ENCODE measurements at regions not wholly inside any gene's neighbourhood (a gene's known extent, or its start where the extent isn't known, plus 50 kb on each side); places are given as distances from the start of the nearest gene placed in this dataset.
"Not testable (repeated sequence)": the region's sequence is repeated elsewhere in the genome, so short reads cannot be mapped to it uniquely, and the experiment has no call there.

DNA sequence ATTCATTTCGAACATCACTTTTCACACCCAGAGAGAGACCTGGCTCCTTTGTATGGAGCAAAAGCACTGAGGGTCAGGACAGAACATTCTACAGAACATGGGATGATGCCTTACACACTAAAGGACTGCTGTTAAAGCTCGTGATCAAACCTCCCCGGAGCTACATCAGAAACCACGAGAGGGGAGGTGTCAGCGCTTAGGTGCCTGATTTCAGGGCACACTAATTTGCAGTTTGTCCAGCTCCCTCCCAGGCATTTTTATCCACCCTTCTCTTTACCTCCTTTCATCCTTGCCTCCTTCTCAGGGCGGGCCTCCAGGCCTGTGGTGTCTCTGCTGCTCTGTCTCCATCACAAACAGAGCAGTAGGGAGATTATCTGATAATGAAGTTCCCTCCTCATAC lies 127.5 kb downstream of the VPREB1 start:
- DNase-seq (ENCODE audit: low read depth in 2 of 2): no peak

DNA sequence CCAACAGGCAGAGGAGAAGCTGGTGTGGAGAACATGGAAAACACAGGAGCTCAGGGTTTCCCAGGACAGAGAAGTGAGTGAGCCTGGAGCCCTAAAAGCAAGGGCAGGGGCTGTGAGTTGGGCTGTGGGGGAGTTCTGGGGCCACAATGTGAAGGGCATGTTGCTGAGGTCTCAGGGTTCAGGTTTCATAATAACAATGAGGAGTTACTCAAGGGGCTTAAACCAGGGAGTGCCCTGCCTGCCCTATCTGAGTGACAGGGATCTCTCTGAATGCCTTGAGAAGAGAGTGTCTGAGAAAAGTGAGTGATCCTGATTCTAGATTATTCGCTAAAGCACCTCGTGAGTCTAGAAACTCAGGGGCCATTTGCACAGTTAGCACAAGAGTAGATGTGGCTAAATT lies 129.6 kb downstream of the VPREB1 start:
- no peak for DNase-seq (ENCODE audit: low read depth in 2 of 2)

GRCh38 chr22:22374579-22374978 lies 130.0 kb downstream of the VPREB1 start:
- DNase-seq (ENCODE audit: low read depth in 2 of 2): no peak

DNA sequence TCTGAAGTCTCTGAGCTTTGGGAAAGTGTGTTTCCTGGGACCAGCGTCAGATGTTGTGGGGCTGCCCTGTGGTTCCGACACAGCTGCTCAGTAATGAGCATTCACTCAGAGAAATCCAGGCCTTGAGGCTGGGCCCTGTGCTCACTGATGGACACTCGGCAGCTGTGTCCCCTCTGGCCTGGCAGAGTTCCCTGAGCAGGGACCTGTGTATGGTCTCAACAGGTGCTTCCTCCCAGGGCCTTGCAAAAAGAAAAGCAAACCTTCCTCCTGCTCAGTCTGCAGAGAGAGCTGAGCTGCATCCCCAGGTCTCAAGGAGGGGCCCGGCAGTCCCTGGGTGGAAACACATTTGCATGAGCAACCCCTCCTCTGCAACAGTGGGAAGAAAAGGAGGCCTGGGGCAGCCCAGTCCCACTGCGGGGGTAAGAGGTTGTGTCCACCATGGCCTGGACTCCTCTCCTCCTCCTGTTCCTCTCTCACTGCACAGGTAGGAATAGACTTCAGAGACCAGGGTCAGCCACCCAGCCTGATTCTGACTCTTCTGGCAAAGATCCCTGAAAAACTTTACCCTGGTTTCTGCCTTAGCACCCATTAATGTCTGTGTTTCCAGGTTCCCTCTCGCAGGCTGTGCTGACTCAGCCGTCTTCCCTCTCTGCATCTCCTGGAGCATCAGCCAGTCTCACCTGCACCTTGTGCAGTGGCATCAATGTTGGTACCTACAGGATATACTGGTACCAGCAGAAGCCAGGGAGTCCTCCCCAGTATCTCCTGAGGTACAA lies 131.2 kb downstream of the VPREB1 start:
- no peak for DNase-seq (ENCODE audit: low read depth in 2 of 2)

DNA sequence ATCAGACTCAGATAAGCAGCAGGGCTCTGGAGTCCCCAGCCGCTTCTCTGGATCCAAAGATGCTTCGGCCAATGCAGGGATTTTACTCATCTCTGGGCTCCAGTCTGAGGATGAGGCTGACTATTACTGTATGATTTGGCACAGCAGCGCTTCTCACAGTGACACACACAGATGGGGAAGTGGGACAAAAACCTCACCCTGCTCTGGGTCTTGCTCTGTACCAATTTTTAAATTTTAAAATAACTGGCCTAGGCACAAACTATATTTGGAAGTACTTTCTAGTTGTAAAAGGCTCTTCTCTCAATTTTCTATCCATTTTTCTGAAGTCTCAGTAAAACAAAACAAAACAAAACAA lies 131.7 kb downstream of the VPREB1 start:
- DNase-seq (ENCODE audit: low read depth in 2 of 2): no peak

- not testable (repeated sequence) for DNase-seq (ENCODE audit: low read depth in 2 of 2)
These were observed 131.7 kb downstream of the ZNF280B start for GRCh38 chr22:22376884-22377283.

- DNase-seq (ENCODE audit: low read depth in 2 of 2): no peak
These were observed 131.2 kb downstream of the ZNF280B start for GRCh38 chr22:22377335-22377734.

DNA sequence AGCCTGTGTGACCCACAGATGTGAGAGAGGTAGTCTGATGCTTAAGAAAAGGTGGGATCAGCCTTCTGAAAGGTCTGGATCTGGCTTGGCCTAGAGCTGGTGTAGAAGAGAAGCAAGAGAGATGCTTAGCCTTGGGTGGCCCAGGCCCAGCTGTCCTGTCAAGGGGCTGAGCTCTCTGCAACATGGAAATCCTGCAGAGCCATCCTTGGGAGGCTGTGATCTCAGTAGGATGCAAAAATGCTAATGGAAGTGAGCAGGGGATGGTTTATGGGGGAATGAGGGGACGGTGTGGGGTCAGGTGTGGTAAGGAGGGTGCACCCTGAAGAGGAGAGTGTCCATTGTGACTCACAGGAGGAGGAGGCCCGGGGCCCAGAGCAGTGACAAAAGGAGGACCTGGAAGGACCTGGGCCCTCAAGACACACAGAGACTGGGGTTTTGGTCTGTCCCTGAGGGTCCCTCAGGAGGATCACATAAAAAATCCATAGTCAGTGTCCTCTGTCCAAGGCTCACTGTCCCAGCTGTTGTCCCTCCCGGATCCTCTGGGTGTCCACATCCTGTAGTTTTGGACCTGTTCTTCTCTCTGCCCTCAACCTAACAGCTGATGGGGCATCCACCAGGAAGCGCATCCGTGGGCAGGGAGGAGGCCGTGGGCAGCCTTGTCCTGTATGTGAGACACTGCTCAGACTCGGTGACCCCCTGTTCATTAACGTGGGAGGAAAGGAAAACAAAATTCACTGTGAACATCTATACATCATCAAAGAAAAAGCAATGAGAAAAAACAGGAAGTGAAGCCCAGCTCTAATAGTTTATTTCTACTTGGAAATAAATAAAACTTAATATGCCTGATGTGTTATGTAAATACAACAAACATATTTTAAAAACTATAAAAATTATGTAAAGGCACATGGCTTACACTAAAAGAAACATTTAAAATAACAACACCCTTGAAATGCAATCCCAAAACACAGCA lies 129.8 kb downstream of the ZNF280B start:
- DNase-seq (ENCODE audit: low read depth in 2 of 2): no peak

- DNase-seq (ENCODE audit: low read depth in 2 of 2): no peak
These were observed 128.2 kb downstream of the ZNF280B start for GRCh38 chr22:22380098-22381030.

DNA sequence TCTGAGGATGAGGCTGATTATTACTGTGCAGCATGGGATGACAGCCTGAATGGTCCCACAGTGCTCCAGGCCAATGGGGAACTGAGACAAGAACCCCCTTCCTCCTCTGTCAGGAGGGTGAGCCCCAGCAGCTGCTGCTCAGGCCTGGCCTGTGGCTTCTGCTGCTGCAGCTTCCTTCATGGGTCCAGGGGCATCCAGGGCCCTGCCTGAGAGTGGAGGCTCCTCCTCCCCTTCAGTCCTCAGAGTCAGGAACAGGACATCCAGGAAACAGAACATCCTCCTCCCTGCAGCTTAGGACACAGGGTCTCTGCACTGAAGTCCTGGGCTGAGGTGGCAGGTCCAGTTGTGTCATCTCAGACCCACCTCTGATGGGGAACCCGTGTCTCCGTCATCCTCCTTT lies 127.2 kb downstream of the ZNF280B start:
- not testable (repeated sequence) for DNase-seq (ENCODE audit: low read depth in 2 of 2)

DNA sequence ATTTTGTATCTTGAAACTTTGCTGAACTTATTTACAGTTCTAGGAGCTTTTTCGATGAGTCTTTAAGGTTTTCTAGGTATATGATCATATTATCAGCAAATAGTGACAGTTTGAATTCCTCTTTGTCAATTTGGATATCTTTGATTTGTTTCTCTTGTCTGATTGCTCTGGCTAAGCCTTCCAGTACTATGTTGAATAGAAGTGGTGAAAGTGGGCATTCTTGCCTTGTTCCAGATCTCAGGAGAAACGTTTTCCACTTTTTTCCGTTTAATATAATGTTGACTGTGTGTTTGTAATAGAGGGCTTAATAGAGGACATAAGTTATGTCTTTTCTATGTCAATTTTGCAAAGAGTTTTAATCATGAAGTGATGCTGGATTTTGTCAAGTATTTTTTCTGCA lies 124.3 kb downstream of the ZNF280B start:
- no peak for DNase-seq (ENCODE audit: low read depth in 2 of 2)

DNA sequence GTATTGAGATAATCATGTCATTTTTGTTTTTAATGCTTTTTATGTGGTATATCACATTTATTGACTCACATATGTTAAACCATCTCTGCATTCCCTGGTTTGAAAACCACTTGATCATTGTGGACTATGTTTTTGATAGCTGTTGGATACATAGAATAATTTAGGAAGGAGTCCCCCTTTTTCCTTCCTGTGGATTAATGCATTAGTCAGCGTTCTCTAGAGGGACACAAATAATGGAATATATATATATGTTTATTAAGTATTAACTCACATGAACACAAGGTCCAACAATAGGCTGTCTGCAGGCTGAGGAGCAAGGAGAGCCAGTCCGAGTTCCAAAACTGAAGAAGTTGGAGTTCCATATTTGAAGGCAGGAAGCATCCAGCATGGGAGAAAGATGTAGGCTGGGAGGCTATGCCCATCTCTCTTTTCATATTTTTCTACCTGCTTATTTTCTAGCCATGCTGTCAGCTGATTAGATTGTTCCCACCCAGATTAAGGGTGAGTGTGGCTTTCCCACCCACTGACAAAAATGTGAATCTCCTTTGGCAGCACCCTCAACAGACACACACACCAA lies 123.8 kb downstream of the ZNF280B start:
- no peak for DNase-seq (ENCODE audit: low read depth in 2 of 2)

- no peak for DNase-seq (ENCODE audit: low read depth in 2 of 2)
These were observed 121.7 kb downstream of the ZNF280B start for GRCh38 chr22:22386602-22387385.

GRCh38 chr22:22387386-22387736 lies 121.2 kb downstream of the ZNF280B start:
- DNase-seq (ENCODE audit: low read depth in 2 of 2): no peak

- DNase-seq (ENCODE audit: low read depth in 2 of 2): no peak
These were observed 120.5 kb downstream of the ZNF280B start for GRCh38 chr22:22388090-22388489.

GRCh38 chr22:22388494-22388893 lies 120.0 kb downstream of the ZNF280B start:
- DNase-seq (ENCODE audit: low read depth in 2 of 2): no peak

DNA sequence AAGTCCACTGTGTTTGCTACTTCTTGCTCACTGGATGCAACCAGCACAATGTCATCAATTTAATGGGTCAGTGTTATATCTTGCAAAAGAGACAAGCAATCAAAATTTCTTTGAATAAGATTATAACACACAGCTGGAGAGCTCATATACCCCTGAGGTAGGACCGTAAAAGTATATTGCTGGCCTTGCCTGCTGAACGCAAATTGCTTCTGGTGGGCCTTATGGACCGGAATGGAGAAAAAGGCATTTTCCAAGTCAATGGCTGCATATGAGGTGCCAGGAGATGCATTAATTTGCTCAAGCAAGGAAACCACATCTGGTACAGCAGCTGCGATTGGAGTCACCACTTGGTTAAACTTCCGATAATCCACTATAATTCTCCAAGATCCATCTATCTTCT lies 119.1 kb downstream of the ZNF280B start:
- no peak for DNase-seq (ENCODE audit: low read depth in 2 of 2)

- no peak for DNase-seq (ENCODE audit: low read depth in 2 of 2)
These were observed 117.6 kb downstream of the ZNF280B start for GRCh38 chr22:22390989-22391388.

GRCh38 chr22:22391543-22391942 lies 117.0 kb downstream of the ZNF280B start:
- DNase-seq (ENCODE audit: low read depth in 2 of 2): no peak

DNA sequence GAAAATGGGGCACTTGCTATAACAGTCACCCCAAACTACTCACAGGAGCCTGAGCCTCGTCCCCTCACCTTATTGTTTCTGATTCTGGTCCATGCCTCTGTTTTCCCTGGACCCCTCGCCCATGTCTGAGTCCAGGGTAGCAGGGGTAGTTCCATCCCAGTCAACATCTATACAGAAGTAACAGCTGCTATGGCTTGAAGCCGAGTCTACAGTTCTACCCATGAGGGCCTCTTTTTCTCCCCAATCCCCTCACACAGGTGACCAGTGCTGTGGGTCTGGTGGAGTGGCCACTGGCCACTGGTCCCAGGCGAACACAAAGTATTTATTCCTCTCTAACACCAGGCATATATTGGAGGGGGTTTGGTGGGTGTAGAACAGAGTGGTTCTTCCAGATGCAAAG lies 116.4 kb downstream of the ZNF280B start:
- DNase-seq (ENCODE audit: low read depth in 2 of 2): no peak

DNA sequence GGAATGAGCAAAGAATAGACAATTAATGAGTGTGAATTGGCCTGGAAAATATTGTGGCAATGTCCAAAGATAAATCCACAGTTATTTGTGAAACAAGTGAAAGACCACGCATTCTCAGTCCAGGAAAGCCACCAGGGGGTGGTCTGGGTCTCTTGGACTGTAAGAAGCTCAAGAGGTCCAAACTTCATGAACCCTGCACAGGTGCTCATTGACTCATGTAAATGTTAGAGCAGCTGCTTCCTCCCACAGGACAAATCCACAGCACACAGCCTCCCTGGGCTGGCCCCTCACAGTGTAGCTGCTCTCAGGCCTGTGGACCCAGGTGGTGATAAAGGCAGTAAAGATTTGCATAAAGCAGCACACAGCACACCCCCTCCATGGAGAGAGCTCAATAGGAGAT lies 114.0 kb downstream of the ZNF280B start:
- DNase-seq (ENCODE audit: low read depth in 2 of 2): no peak
